KG1 (cell line): ENCODE measurements at regions not wholly inside any gene's neighbourhood (a gene's known extent, or its start where the extent isn't known, plus 50 kb on each side); places are given as distances from the start of the nearest gene placed in this dataset.

ENCODE experiments used
- DNase-seq: peaks from one replicate; lab custom pipeline; 2025; lab: John Stamatoyannopoulos, UW

GRCh38 chr14:97206916-97207315, 409.7 kb downstream of the VRK1 start:
- no peak for DNase-seq

- DNase-seq = no peak
Observed at GRCh38 chr14:97210202-97210601, 413.0 kb downstream of the VRK1 start.

- no peak for DNase-seq
Observed at GRCh38 chr14:97212399-97212798, 415.2 kb downstream of the VRK1 start.

- no peak for DNase-seq
Observed at GRCh38 chr14:97213720-97214119, 416.5 kb downstream of the VRK1 start.

- no peak for DNase-seq
Observed at GRCh38 chr14:97215263-97215969, 418.2 kb downstream of the VRK1 start.

GRCh38 chr14:97217111-97217885, 420.1 kb downstream of the VRK1 start:
- no peak for DNase-seq

- no peak for DNase-seq
Observed at GRCh38 chr14:97218274-97218673, 421.1 kb downstream of the VRK1 start.

- DNase-seq = peak; percentile 48
Observed at GRCh38 chr14:97218691-97219430, 421.7 kb downstream of the VRK1 start.

- peak; percentile 53 for DNase-seq
Observed at GRCh38 chr14:97219431-97220017, 422.3 kb downstream of the VRK1 start.

GRCh38 chr14:97221572-97222285, 424.5 kb downstream of the VRK1 start:
- no peak for DNase-seq

- no peak for DNase-seq
Observed at GRCh38 chr14:97224016-97224415, 426.8 kb downstream of the VRK1 start.

- no peak for DNase-seq
Observed at GRCh38 chr14:97230051-97230450, 432.9 kb downstream of the VRK1 start.

- DNase-seq = no peak
Observed at GRCh38 chr14:97233319-97233985, 436.3 kb downstream of the VRK1 start.

- no peak for DNase-seq
Observed at GRCh38 chr14:97246648-97247047, 449.5 kb downstream of the VRK1 start.

GRCh38 chr14:97248973-97249372, 451.8 kb downstream of the VRK1 start:
- no peak for DNase-seq

- DNase-seq = no peak
Observed at GRCh38 chr14:97250931-97251330, 453.7 kb downstream of the VRK1 start.

GRCh38 chr14:97251491-97252155, 454.4 kb downstream of the VRK1 start:
- peak; percentile 24 for DNase-seq

GRCh38 chr14:97253756-97254155, 456.6 kb downstream of the VRK1 start:
- peak; percentile 44 for DNase-seq

- no peak for DNase-seq
Observed at GRCh38 chr14:97262336-97262735, 465.2 kb downstream of the VRK1 start.

GRCh38 chr14:97264516-97265230, 467.5 kb downstream of the VRK1 start:
- no peak for DNase-seq
